Retinal pigment epithelial cell (primary cell): ENCODE measurements at regions not wholly inside any gene's neighbourhood (a gene's known extent, or its start where the extent isn't known, plus 50 kb on each side); places are given as distances from the start of the nearest gene placed in this dataset.

Experiments
- DNase-seq: peaks from one replicate; pipeline ENCODE4 v3.0.0-alpha.2; 2010; ENCODE audit warnings: low read depth
- H3K4me3 ChIP-seq: 2 replicates; pipeline ENCODE4 v1.5.1; 2011; ENCODE audit warnings: mild to moderate bottlenecking, low read length, control low read depth, moderate library complexity
- TF ChIP-seq, protein P1 (sequence below): conservative IDR thresholded peaks from 2 replicates; pipeline ENCODE4 v1.5.1; 2011; ENCODE audit warnings: low read depth, low read length, control low read depth, inconsistent platforms

- no peak for DNase-seq
Measured at GRCh38 chr3:106247902-106248684, 379.3 kb upstream of the CBLB start.

GRCh38 chr3:106249159-106249558 lies 380.3 kb upstream of the CBLB start:
- DNase-seq, result no peak
- TF ChIP-seq, protein P1, sequence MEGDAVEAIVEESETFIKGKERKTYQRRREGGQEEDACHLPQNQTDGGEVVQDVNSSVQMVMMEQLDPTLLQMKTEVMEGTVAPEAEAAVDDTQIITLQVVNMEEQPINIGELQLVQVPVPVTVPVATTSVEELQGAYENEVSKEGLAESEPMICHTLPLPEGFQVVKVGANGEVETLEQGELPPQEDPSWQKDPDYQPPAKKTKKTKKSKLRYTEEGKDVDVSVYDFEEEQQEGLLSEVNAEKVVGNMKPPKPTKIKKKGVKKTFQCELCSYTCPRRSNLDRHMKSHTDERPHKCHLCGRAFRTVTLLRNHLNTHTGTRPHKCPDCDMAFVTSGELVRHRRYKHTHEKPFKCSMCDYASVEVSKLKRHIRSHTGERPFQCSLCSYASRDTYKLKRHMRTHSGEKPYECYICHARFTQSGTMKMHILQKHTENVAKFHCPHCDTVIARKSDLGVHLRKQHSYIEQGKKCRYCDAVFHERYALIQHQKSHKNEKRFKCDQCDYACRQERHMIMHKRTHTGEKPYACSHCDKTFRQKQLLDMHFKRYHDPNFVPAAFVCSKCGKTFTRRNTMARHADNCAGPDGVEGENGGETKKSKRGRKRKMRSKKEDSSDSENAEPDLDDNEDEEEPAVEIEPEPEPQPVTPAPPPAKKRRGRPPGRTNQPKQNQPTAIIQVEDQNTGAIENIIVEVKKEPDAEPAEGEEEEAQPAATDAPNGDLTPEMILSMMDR, result no peak
- no peak overlapping the region for H3K4me3 ChIP-seq

More at GRCh38 chr3:106247902-106248684, 379.3 kb upstream of the CBLB start:
- TF ChIP-seq, protein P1, result no peak
- no peak overlapping the region for H3K4me3 ChIP-seq

DNA sequence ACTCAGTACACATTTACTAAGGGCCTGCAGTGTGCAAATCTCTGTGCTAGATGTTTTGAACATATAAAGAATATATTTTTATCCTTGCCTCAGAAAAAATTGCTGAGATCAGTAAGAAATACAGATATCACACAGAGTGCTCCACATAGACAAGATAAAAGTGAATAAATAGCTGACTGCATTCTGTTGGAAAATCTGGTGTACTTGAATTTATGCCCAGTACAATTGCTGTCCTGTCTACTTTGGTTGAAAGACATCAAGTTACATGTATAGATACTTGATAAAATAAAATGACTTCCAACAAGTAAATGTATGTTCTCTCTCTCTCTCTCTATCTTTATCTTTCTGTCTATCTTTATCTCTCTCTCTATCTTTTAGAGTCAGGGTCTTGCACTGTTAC lies 381.2 kb upstream of the CBLB start:
- TF ChIP-seq, protein P1, result no peak
- DNase-seq, result no peak
- H3K4me3 ChIP-seq, result no peak overlapping the region

GRCh38 chr3:106251160-106251892 lies 382.5 kb upstream of the CBLB start:
- TF ChIP-seq, protein P1, result no peak
- no peak overlapping the region for H3K4me3 ChIP-seq
- DNase-seq, result no peak

DNA sequence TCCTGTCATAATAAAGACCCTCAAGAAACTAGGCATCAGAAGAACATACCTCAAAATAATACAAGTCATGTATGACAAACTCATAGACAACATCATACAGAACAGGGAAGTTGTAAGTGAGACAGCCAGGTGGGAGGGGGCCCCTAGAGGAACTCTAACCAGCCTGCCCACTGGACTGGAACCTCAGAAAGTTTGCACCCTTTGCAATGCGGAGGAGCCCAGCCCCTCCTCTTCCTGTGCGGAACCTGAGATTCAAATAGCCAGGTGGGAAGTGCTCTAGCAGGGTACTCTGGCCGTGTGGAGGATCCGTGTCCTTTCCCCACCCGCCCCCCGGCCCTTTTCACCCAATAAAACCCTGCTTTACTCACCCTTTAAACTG lies 387.0 kb upstream of the CBLB start:
- TF ChIP-seq, protein P1, result no peak
- no peak overlapping the region for H3K4me3 ChIP-seq
- no peak for DNase-seq

DNA sequence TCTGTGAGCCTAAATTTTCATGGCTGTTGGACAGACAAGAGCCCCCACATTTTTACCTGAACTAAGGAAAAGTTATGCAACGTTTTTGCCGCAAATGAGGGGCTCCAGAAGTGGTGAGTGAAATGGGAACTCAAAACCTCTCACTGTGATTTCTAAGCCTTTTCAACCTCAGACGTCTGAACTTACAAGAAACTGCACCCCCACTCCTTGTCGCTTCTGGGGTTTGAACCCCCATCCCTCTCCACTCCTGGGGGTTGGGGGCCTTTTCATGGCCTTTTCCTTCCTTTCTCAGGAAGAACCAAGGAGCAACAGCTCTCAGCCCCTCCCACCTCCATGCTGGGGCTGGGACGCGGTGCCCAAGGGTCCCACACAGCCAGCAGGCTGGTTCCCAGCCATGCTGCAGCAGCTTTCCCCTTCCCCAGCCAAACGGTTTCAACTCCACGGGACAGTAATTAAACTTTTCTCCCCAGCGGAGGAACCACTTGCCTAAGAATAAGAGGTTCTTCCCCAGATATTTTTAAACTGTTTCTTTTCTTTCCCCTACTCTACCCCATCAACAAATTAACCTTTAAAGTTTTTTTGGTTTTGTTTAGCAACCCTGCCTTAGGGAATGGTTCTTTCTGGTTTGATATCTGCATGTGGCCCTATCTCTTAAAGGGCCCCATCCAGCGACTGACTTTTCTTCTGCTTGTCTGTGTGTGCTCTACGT lies 387.6 kb upstream of the CBLB start:
- no peak for DNase-seq
- TF ChIP-seq, protein P1, result no peak
- no peak overlapping the region for H3K4me3 ChIP-seq
